ENCODE measurements at regions not wholly inside any gene's neighbourhood (a gene's known extent, or its start where the extent isn't known, plus 50 kb on each side); places are given as distances from the start of the nearest gene placed in this dataset.

GRCh38 chr12:59118356-59118755 lies 198.1 kb upstream of the LRIG3 start:
- H3K4me1 ChIP-seq (ENCODE audit: control insufficient read depth, insufficient read depth, low read length): no peaks in the 10 kb centered on the region
- POLR2A ChIA-PET: no interaction called here
- DNase-seq (ENCODE audit: low read depth, low spot score) (no peak), ATAC-seq (no peak)
- no peaks in the 10 kb centered on the region for H3K36me3 ChIP-seq (ENCODE audit: control insufficient read depth, insufficient read depth, low read length)
- H3K4me3 ChIP-seq (ENCODE audit: low read depth in 2 of 2, low read length in 2 of 2): no peak overlapping the region
- CTCF ChIA-PET: no interaction called here
- no peaks in the 10 kb centered on the region for H3K9me3 ChIP-seq (ENCODE audit: control insufficient read depth, insufficient read depth, low read depth, low read length)
- no peak for TF ChIP-seq SIN3A (IDR thresholded peaks at IDR 0.05; ENCODE audit: borderline replicate concordance, insufficient read depth, low read depth, low read length)
- no peak for TF ChIP-seq REST (IDR thresholded peaks at IDR 0.05; ENCODE audit: insufficient read depth in 1 of 2, low read depth in 2 of 2, low read length in 1 of 2)
- no peak for TF ChIP-seq TCF7L2 (IDR thresholded peaks at IDR 0.05; ENCODE audit: low read depth, low read length)
- TF ChIP-seq POLR2AphosphoS5 (IDR thresholded peaks at IDR 0.05; ENCODE audit: low read depth, low read length): no peak
- TF ChIP-seq CTCF (IDR thresholded peaks at IDR 0.05): no peak
- intact Hi-C loops (cut with micrococcal nuclease; ENCODE audit: unreplicated experiment): no loop called here
- in situ Hi-C loops (cut with HindIII; ENCODE audit: low pct_unique_long_range_greater_than_20kb, low sequenced_read_pairs): no loop called here
- H3K27ac ChIP-seq (ENCODE audit: low read length): no peak overlapping the region
- no TSS peak for BruUV-seq (replicated peaks)
- no peaks in the 10 kb centered on the region for H3K27me3 ChIP-seq (ENCODE audit: control insufficient read depth, insufficient read depth, low read length)

GRCh38 chr12:59115995-59116394 lies 195.7 kb upstream of the LRIG3 start:
- Histone ChIP-seq H3K4me3 (ENCODE audit: low read depth in 2 of 2, low read length in 2 of 2) (no peak overlapping the region), H3K27ac (ENCODE audit: low read length) (no peak overlapping the region), H3K27me3 (ENCODE audit: control insufficient read depth, insufficient read depth, low read length) (no peaks in the 10 kb centered on the region), H3K36me3 (ENCODE audit: control insufficient read depth, insufficient read depth, low read length) (no peaks in the 10 kb centered on the region), H3K9me3 (ENCODE audit: control insufficient read depth, insufficient read depth, low read depth, low read length) (no peaks in the 10 kb centered on the region), H3K4me1 (ENCODE audit: control insufficient read depth, insufficient read depth, low read length) (no peaks in the 10 kb centered on the region)
- intact Hi-C loops (cut with micrococcal nuclease; ENCODE audit: unreplicated experiment): no loop called here
- CTCF ChIA-PET: no interaction called here
- no TSS peak for BruUV-seq (replicated peaks)
- TF ChIP-seq POLR2AphosphoS5 (IDR thresholded peaks at IDR 0.05; ENCODE audit: low read depth, low read length) (no peak), CTCF (IDR thresholded peaks at IDR 0.05) (no peak), REST (IDR thresholded peaks at IDR 0.05; ENCODE audit: insufficient read depth in 1 of 2, low read depth in 2 of 2, low read length in 1 of 2) (no peak), TCF7L2 (IDR thresholded peaks at IDR 0.05; ENCODE audit: low read depth, low read length) (no peak), SIN3A (IDR thresholded peaks at IDR 0.05; ENCODE audit: borderline replicate concordance, insufficient read depth, low read depth, low read length) (no peak)
- ATAC-seq (no peak), DNase-seq (ENCODE audit: low read depth, low spot score) (no peak)
- in situ Hi-C loops (cut with HindIII; ENCODE audit: low pct_unique_long_range_greater_than_20kb, low sequenced_read_pairs): no loop called here
- POLR2A ChIA-PET: no interaction called here
